Lower leg skin (tissue), 4 donors: ENCODE measurements at regions not wholly inside any gene's neighbourhood (a gene's known extent, or its start where the extent isn't known, plus 50 kb on each side); places are given as distances from the start of the nearest gene placed in this dataset.

Experiments
- DNase-seq, 2 donors: peaks; one replicate each; pipeline ENCODE4 v3.0.0-alpha.2; 2019; ENCODE audit warnings: low spot score in 2 of 2
- H3K4me3 ChIP-seq: fragments of 200-600 bp; sonication (generic); 2 replicates; pipeline ENCODE4 v1.5.1; 2017; ENCODE audit warnings: mild to moderate bottlenecking, low read depth; ENCODE audit not compliant: poor library complexity, severe bottlenecking
- CTCF ChIP-seq, 3 donors: fragments of 450-650 bp; IDR thresholded peaks; one replicate each; pipeline ENCODE4 v1.5.1; 2016; ENCODE audit warnings: antibody characterized with exemption in 3 of 3, mild to moderate bottlenecking in 3 of 3, moderate library complexity in 2 of 3
- POLR2A ChIP-seq, 2 donors: fragments of 450-650 bp; IDR thresholded peaks; one replicate each; pipeline ENCODE4 v1.6.1; 2016 to 2017; ENCODE audit warnings: antibody characterized with exemption in 2 of 2, mild to moderate bottlenecking in 1 of 2, moderate library complexity in 1 of 2
- WGBS, 2 donors: methylation state at CpG; one replicate each; pipeline ENCODE4 v1.1.5; 2018; 5-methylcytosine and 5-hydroxymethylcytosine counted together
- intact Hi-C: fragments of 100-400 bp; cut with DNase I; formaldehyde crosslinking; loops from one replicate; pipeline ENCODE4 v1.15.0; 2023; ENCODE audit warnings: low total_unique reads

- DNase-seq, result no peak
- WGBS, 2 donors, result 33 to 40% methylated on average over 4 of the region's 4 CpGs
- no peak for TF ChIP-seq CTCF (IDR thresholded peaks at IDR 0.05)
- no peak for TF ChIP-seq POLR2A (IDR thresholded peaks at IDR 0.05)
- intact Hi-C loops, result no loop called here
- H3K4me3 ChIP-seq, result no peak overlapping the region
Observed at GRCh38 chr2:203804070-203804469, 63.5 kb upstream of the CTLA4 start.

GRCh38 chr2:203804764-203805485, 62.6 kb upstream of the CTLA4 start:
- TF ChIP-seq CTCF (IDR thresholded peaks at IDR 0.05) (no peak), POLR2A (IDR thresholded peaks at IDR 0.05) (no peak)
- intact Hi-C loops, result no loop called here
- no peak overlapping the region for H3K4me3 ChIP-seq
- 79 to 83% methylated on average over 4 of the region's 4 CpGs for WGBS, 2 donors
- DNase-seq, result no peak

- no peak for DNase-seq
- TF ChIP-seq POLR2A (IDR thresholded peaks at IDR 0.05) (no peak), CTCF (IDR thresholded peaks at IDR 0.05) (no peak)
- intact Hi-C loops, result no loop called here
- H3K4me3 ChIP-seq, result no peak overlapping the region
- 93 to 96% methylated on average over 1 of the region's 1 CpG for WGBS, 2 donors
Observed at GRCh38 chr2:203805486-203805838, 62.1 kb upstream of the CTLA4 start.

GRCh38 chr2:203806761-203807160, 60.8 kb upstream of the CTLA4 start:
- no peak overlapping the region for H3K4me3 ChIP-seq
- no peak for DNase-seq
- TF ChIP-seq POLR2A (IDR thresholded peaks at IDR 0.05) (no peak), CTCF (IDR thresholded peaks at IDR 0.05) (no peak)
- WGBS, 2 donors, result 94 to 96% methylated on average over 1 of the region's 1 CpG
- intact Hi-C loops, result no loop called here

GRCh38 chr2:203808046-203808750, 59.4 kb upstream of the CTLA4 start:
- TF ChIP-seq POLR2A (IDR thresholded peaks at IDR 0.05), result no peak
- TF ChIP-seq CTCF (IDR thresholded peaks at IDR 0.05), result no peak
- WGBS, 2 donors, result 63 to 74% methylated on average over 7 of the region's 7 CpGs

More at GRCh38 chr2:203808046-203808750, 59.4 kb upstream of the CTLA4 start:
- intact Hi-C loops, result no loop called here
- H3K4me3 ChIP-seq, result no peak overlapping the region
- no peak for DNase-seq
